ENCODE measurements at regions not wholly inside any gene's neighbourhood (a gene's known extent, or its start where the extent isn't known, plus 50 kb on each side); places are given as distances from the start of the nearest gene placed in this dataset.

- Histone ChIP-seq H3K4me1 (no peaks in the 10 kb centered on the region), H3K36me3 (replicated peaks in 1 of 2; ENCODE audit: insufficient read depth in 1 of 2, low read depth in 2 of 2) (no peaks in the 10 kb centered on the region), H3K27ac (no peak overlapping the region), H3K27me3 (no peaks in the 10 kb centered on the region), H3K9me3 (no peaks in the 10 kb centered on the region), H3K4me3 (no peak overlapping the region)
- no peak for TF ChIP-seq CTCF (IDR thresholded peaks at IDR 0.05)
- no peak for TF ChIP-seq POLR2A (IDR thresholded peaks at IDR 0.05)
- intact Hi-C loops (cut with DNase I): no loop called here
- DNase-seq: no peak
- no peak for ATAC-seq
- WGBS, 2 donors: 28% methylated on average over 3 of the region's 3 CpGs
Observed at GRCh38 chr6:92281571-92282076, 1137.7 kb downstream of the EPHA7 start.

- no peaks in the 10 kb centered on the region for H3K9me3 ChIP-seq
- TF ChIP-seq CTCF (IDR thresholded peaks at IDR 0.05) (no peak), POLR2A (IDR thresholded peaks at IDR 0.05) (no peak)
- H3K4me3 ChIP-seq: no peak overlapping the region
- whole genome bisulfite sequencing, 2 donors: 63 to 66% methylated on average over 5 of the region's 5 CpGs
- no peaks in the 10 kb centered on the region for H3K4me1 ChIP-seq
- ATAC-seq (no peak), DNase-seq (no peak)
- no peak overlapping the region for H3K27ac ChIP-seq
- H3K36me3 ChIP-seq (replicated peaks in 1 of 2; ENCODE audit: insufficient read depth in 1 of 2, low read depth in 2 of 2): no peaks in the 10 kb centered on the region
- H3K27me3 ChIP-seq: no peaks in the 10 kb centered on the region
- intact Hi-C loops (cut with DNase I): no loop called here
Observed at GRCh38 chr6:92275150-92275549, 1144.2 kb downstream of the EPHA7 start.

GRCh38 chr6:92274588-92274987 is 1144.8 kb downstream of the EPHA7 start:
- intact Hi-C loops (cut with DNase I): no loop called here
- H3K36me3 ChIP-seq (replicated peaks in 1 of 2; ENCODE audit: insufficient read depth in 1 of 2, low read depth in 2 of 2): no peaks in the 10 kb centered on the region
- no peak for ATAC-seq
- H3K9me3 ChIP-seq: no peaks in the 10 kb centered on the region
- H3K27me3 ChIP-seq: no peaks in the 10 kb centered on the region
- WGBS, 2 donors: 45 to 73% methylated on average over 8 of the region's 8 CpGs
- TF ChIP-seq POLR2A (IDR thresholded peaks at IDR 0.05) (no peak), CTCF (IDR thresholded peaks at IDR 0.05) (no peak)
- no peak for DNase-seq
- H3K27ac ChIP-seq: no peak overlapping the region
- H3K4me1 ChIP-seq: no peaks in the 10 kb centered on the region
- no peak overlapping the region for H3K4me3 ChIP-seq

GRCh38 chr6:92273694-92274093 is 1145.7 kb downstream of the EPHA7 start:
- no peak for DNase-seq
- TF ChIP-seq CTCF (IDR thresholded peaks at IDR 0.05) (no peak), POLR2A (IDR thresholded peaks at IDR 0.05) (no peak)
- Histone ChIP-seq H3K4me3 (no peak overlapping the region), H3K36me3 (replicated peaks in 1 of 2; ENCODE audit: insufficient read depth in 1 of 2, low read depth in 2 of 2) (no peaks in the 10 kb centered on the region), H3K27me3 (no peaks in the 10 kb centered on the region), H3K27ac (no peak overlapping the region), H3K4me1 (no peaks in the 10 kb centered on the region), H3K9me3 (no peaks in the 10 kb centered on the region)
- WGBS, 2 donors: 53 to 54% methylated on average over 2 of the region's 2 CpGs
- ATAC-seq: no peak
- intact Hi-C loops (cut with DNase I): no loop called here

GRCh38 chr6:92271091-92271490 is 1148.3 kb downstream of the EPHA7 start:
- TF ChIP-seq CTCF (IDR thresholded peaks at IDR 0.05): no peak
- no peak for TF ChIP-seq POLR2A (IDR thresholded peaks at IDR 0.05)
- Histone ChIP-seq H3K4me1 (no peaks in the 10 kb centered on the region), H3K27ac (no peak overlapping the region), H3K9me3 (no peaks in the 10 kb centered on the region), H3K27me3 (no peaks in the 10 kb centered on the region), H3K36me3 (replicated peaks in 1 of 2; ENCODE audit: insufficient read depth in 1 of 2, low read depth in 2 of 2) (no peaks in the 10 kb centered on the region), H3K4me3 (no peak overlapping the region)
- DNase-seq (no peak), ATAC-seq (no peak)
- intact Hi-C loops (cut with DNase I): no loop called here
- 71 to 89% methylated on average over 1 of the region's 1 CpG for WGBS, 2 donors

Data from body of pancreas (tissue), 4 donors.